ENCODE measurements at regions not wholly inside any gene's neighbourhood (a gene's known extent, or its start where the extent isn't known, plus 50 kb on each side); places are given as distances from the start of the nearest gene placed in this dataset.
A peak's percentile ranks its signal among the peaks of the same experiment; 100 is the strongest.

DNA sequence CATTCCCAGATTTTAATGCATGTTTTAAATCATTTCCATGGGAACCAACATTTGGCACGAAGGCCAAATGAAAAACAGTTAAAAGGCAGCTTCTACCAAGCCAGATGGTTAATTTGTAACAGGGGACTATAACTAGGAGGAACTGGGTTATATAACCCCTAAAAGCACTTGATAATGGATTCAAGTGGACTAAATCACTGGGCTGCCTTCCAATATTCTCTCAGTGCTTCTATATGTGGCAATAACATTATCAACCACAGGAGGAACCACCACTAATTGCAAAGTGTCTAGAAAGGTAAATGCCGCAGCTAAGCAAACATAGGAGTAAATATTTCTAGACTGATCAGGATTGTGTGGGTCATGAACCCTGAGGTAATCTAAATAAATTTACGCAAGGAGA is 391.5 kb downstream of the UBE2NL start:
- no peak overlapping the region for H3K4me3 ChIP-seq (ENCODE audit: low read length)
- no peaks in the 10 kb centered on the region for H3K4me1 ChIP-seq (ENCODE audit: control insufficient read depth, insufficient read depth, low read length)
- DNase-seq = peak; percentile 86

GRCh38 chrX:144275843-144276242 is 392.0 kb downstream of the UBE2NL start:
- DNase-seq = peak; percentile 68
- H3K4me3 ChIP-seq (ENCODE audit: low read length) = no peak overlapping the region
- H3K4me1 ChIP-seq (ENCODE audit: control insufficient read depth, insufficient read depth, low read length) = no peaks in the 10 kb centered on the region
- peak overlapping the region; percentile 6 for H3K27ac ChIP-seq (ENCODE audit: low read length)
- no peaks in the 10 kb centered on the region for H3K27me3 ChIP-seq (ENCODE audit: control insufficient read depth, insufficient read depth, low read length)
- WGBS (ENCODE audit: insufficient coverage) = 17% methylated on average over 1 of the region's 3 CpGs
- no peaks in the 10 kb centered on the region for H3K36me3 ChIP-seq (ENCODE audit: control insufficient read depth, insufficient read depth, low read length)
- H3K9me3 ChIP-seq (replicated peaks; ENCODE audit: control insufficient read depth, low read depth, low read length) = no peaks in the 10 kb centered on the region

More for the DNA sequence above, 391.5 kb downstream of the UBE2NL start:
- peak overlapping the region; percentile 6 for H3K27ac ChIP-seq (ENCODE audit: low read length)
- no peaks in the 10 kb centered on the region for H3K9me3 ChIP-seq (replicated peaks; ENCODE audit: control insufficient read depth, low read depth, low read length)
- H3K27me3 ChIP-seq (ENCODE audit: control insufficient read depth, insufficient read depth, low read length) = no peaks in the 10 kb centered on the region
- no CpG with 5 or more reads among the region's 3 CpGs for WGBS (ENCODE audit: insufficient coverage)
- no peaks in the 10 kb centered on the region for H3K36me3 ChIP-seq (ENCODE audit: control insufficient read depth, insufficient read depth, low read length)

DNA sequence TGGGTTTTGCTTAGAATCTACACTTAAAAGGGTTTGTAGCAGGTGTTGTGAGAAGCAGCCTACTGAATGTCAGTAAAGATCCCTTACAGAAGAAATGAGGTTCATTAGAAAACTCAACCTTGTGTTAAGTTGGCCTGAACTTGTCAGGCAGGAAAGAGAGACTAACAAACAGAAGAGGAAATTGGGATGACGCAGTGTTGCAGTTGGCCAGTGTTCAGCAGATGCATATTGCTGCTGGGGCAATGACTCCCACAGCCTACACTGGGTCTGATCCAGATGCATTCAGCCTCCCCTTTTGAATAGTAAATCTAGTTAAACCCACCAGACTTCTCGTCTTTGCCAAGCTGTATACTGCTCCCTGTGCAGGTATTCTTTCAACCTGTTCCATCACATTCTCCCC is 409.4 kb downstream of the UBE2NL start:
- H3K27me3 ChIP-seq (ENCODE audit: control insufficient read depth, insufficient read depth, low read length) = no peaks in the 10 kb centered on the region
- 36% methylated on average over 1 of the region's 2 CpGs for WGBS (ENCODE audit: insufficient coverage)
- no peak overlapping the region for H3K4me3 ChIP-seq (ENCODE audit: low read length)
- DNase-seq = peak; percentile 13
- H3K36me3 ChIP-seq (ENCODE audit: control insufficient read depth, insufficient read depth, low read length) = no peaks in the 10 kb centered on the region
- no peaks in the 10 kb centered on the region for H3K4me1 ChIP-seq (ENCODE audit: control insufficient read depth, insufficient read depth, low read length)
- peak overlapping the region; percentile 29 for H3K27ac ChIP-seq (ENCODE audit: low read length)
- H3K9me3 ChIP-seq (replicated peaks; ENCODE audit: control insufficient read depth, low read depth, low read length) = peaks cover 4% of the 10 kb centered on the region

- Histone ChIP-seq H3K27ac (ENCODE audit: low read length) (no peak overlapping the region), H3K36me3 (ENCODE audit: control insufficient read depth, insufficient read depth, low read length) (no peaks in the 10 kb centered on the region), H3K4me3 (ENCODE audit: low read length) (no peak overlapping the region), H3K4me1 (ENCODE audit: control insufficient read depth, insufficient read depth, low read length) (no peaks in the 10 kb centered on the region), H3K9me3 (replicated peaks; ENCODE audit: control insufficient read depth, low read depth, low read length) (no peaks in the 10 kb centered on the region), H3K27me3 (ENCODE audit: control insufficient read depth, insufficient read depth, low read length) (no peaks in the 10 kb centered on the region)
- no CpG with 5 or more reads among the region's 1 CpG for WGBS (ENCODE audit: insufficient coverage)
- peak; percentile 17 for DNase-seq
Measured at GRCh38 chrX:144295921-144296320, 412.1 kb downstream of the UBE2NL start.

DNA sequence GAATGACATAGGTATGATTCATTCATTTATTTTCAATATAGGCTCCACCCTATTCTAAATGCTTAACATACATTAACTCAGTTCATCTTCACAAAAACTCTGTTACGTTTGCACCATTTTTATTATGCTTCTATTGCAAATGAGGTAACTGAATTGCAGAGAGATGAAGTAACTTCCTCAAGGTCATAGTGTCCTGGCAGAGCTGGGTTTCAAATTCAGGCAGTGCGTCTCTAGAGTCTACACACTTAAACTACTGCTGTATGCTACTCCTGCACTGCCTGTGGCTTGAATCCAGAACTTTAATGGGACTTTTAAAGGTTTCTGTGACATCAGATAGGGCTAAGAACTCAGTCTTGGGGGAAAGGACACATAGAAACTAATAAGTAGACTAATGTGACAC is 413.4 kb downstream of the UBE2NL start:
- peak; percentile 62 for DNase-seq
- H3K4me3 ChIP-seq (ENCODE audit: low read length) = no peak overlapping the region
- no peaks in the 10 kb centered on the region for H3K9me3 ChIP-seq (replicated peaks; ENCODE audit: control insufficient read depth, low read depth, low read length)
- no peak overlapping the region for H3K27ac ChIP-seq (ENCODE audit: low read length)
- H3K27me3 ChIP-seq (ENCODE audit: control insufficient read depth, insufficient read depth, low read length) = no peaks in the 10 kb centered on the region
- no CpG with 5 or more reads among the region's 2 CpGs for WGBS (ENCODE audit: insufficient coverage)
- H3K4me1 ChIP-seq (ENCODE audit: control insufficient read depth, insufficient read depth, low read length) = no peaks in the 10 kb centered on the region
- no peaks in the 10 kb centered on the region for H3K36me3 ChIP-seq (ENCODE audit: control insufficient read depth, insufficient read depth, low read length)

DNA sequence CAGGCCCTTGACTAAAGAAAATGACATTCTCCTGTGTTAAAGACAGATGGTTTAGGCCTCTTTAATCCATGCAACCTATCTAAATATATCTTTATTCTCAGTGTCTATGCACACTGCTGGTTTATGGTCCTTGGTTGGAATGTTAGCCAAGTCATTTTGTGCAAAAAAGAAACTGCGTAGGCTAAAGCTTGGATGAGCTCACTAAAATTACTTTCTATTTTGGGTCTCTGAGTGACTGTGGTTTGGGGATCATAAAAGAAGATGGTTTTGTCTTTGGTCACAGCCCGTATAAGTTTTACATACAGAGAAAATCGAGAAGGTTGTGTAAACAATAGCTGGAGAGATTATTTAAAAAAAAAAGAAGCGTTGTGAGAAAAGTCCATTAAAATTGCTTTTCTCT is 443.6 kb downstream of the UBE2NL start:
- Histone ChIP-seq H3K9me3 (replicated peaks; ENCODE audit: control insufficient read depth, low read depth, low read length) (peaks cover 2% of the 10 kb centered on the region), H3K4me3 (ENCODE audit: low read length) (no peak overlapping the region), H3K27ac (ENCODE audit: low read length) (no peak overlapping the region), H3K27me3 (ENCODE audit: control insufficient read depth, insufficient read depth, low read length) (no peaks in the 10 kb centered on the region), H3K36me3 (ENCODE audit: control insufficient read depth, insufficient read depth, low read length) (no peaks in the 10 kb centered on the region), H3K4me1 (ENCODE audit: control insufficient read depth, insufficient read depth, low read length) (no peaks in the 10 kb centered on the region)
- 33% methylated on average over 2 of the region's 4 CpGs for WGBS (ENCODE audit: insufficient coverage)
- DNase-seq = peak; percentile 70

- no peak for DNase-seq
- Histone ChIP-seq H3K27me3 (ENCODE audit: control insufficient read depth, insufficient read depth, low read length) (no peaks in the 10 kb centered on the region), H3K27ac (ENCODE audit: low read length) (no peak overlapping the region), H3K4me1 (ENCODE audit: control insufficient read depth, insufficient read depth, low read length) (no peaks in the 10 kb centered on the region), H3K36me3 (ENCODE audit: control insufficient read depth, insufficient read depth, low read length) (no peaks in the 10 kb centered on the region), H3K9me3 (replicated peaks; ENCODE audit: control insufficient read depth, low read depth, low read length) (peaks cover 4% of the 10 kb centered on the region), H3K4me3 (ENCODE audit: low read length) (no peak overlapping the region)
- WGBS (ENCODE audit: insufficient coverage) = 73% methylated on average over 2 of the region's 4 CpGs
Measured at GRCh38 chrX:144333429-144333828, 449.6 kb downstream of the UBE2NL start.

GRCh38 chrX:144334577-144334976 is 450.7 kb downstream of the UBE2NL start:
- Histone ChIP-seq H3K4me3 (ENCODE audit: low read length) (no peak overlapping the region), H3K36me3 (ENCODE audit: control insufficient read depth, insufficient read depth, low read length) (no peaks in the 10 kb centered on the region), H3K27me3 (ENCODE audit: control insufficient read depth, insufficient read depth, low read length) (no peaks in the 10 kb centered on the region), H3K27ac (ENCODE audit: low read length) (no peak overlapping the region), H3K4me1 (ENCODE audit: control insufficient read depth, insufficient read depth, low read length) (no peaks in the 10 kb centered on the region), H3K9me3 (replicated peaks; ENCODE audit: control insufficient read depth, low read depth, low read length) (peaks cover 4% of the 10 kb centered on the region)
- no peak for DNase-seq
- 62% methylated on average over 4 of the region's 13 CpGs for WGBS (ENCODE audit: insufficient coverage)

DNA sequence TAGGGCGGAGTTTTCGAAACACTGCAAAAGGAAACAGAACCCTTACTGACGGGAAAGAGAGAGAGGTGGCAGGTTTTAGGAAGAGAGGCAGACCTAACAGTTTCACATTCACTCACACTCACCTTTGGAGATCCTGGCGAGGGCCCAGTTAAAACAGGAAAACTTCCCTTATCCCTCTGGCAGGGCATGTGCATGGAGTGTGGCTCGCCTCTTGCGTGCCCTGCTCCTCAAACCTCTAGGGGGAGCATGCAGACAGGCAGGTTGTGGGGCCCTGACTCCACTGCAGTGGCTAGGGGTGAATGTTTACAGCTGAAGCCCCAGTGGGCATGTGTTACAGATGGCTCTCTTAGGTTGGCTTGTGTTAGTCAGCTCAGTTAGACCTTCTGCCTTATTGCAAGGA is 451.5 kb downstream of the UBE2NL start:
- Histone ChIP-seq H3K27me3 (ENCODE audit: control insufficient read depth, insufficient read depth, low read length) (no peaks in the 10 kb centered on the region), H3K9me3 (replicated peaks; ENCODE audit: control insufficient read depth, low read depth, low read length) (peaks cover 4% of the 10 kb centered on the region), H3K4me3 (ENCODE audit: low read length) (no peak overlapping the region), H3K4me1 (ENCODE audit: control insufficient read depth, insufficient read depth, low read length) (no peaks in the 10 kb centered on the region), H3K36me3 (ENCODE audit: control insufficient read depth, insufficient read depth, low read length) (no peaks in the 10 kb centered on the region), H3K27ac (ENCODE audit: low read length) (no peak overlapping the region)
- DNase-seq = no peak
- WGBS (ENCODE audit: insufficient coverage) = no CpG with 5 or more reads among the region's 6 CpGs

- no peaks in the 10 kb centered on the region for H3K4me1 ChIP-seq (ENCODE audit: control insufficient read depth, insufficient read depth, low read length)
- no peak for DNase-seq
- H3K36me3 ChIP-seq (ENCODE audit: control insufficient read depth, insufficient read depth, low read length) = no peaks in the 10 kb centered on the region
- no peak overlapping the region for H3K27ac ChIP-seq (ENCODE audit: low read length)
- no peaks in the 10 kb centered on the region for H3K9me3 ChIP-seq (replicated peaks; ENCODE audit: control insufficient read depth, low read depth, low read length)
- WGBS (ENCODE audit: insufficient coverage) = 72% methylated on average over 3 of the region's 3 CpGs
- H3K27me3 ChIP-seq (ENCODE audit: control insufficient read depth, insufficient read depth, low read length) = peaks cover 2% of the 10 kb centered on the region
- H3K4me3 ChIP-seq (ENCODE audit: low read length) = no peak overlapping the region
Measured at GRCh38 chrX:144379156-144379555, 495.3 kb downstream of the UBE2NL start.

DNA sequence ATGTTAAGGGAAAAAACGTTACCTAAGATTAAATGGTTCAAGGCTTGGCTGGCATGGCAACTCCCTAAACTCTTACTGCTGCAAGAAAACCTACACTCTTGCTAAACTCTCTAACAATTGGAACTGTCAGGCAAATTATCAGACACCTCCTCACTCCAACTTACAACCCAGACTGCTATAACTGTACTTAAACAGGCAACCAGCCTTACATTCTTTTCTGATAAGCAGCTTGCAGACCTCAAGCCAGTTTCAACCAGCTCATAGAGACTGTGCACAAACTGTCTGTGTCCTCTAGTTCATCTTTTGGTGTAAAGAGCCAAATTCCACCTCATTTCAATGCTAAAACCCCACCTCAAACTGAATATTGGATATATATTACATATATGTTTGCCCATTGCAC is 504.9 kb downstream of the UBE2NL start:
- Histone ChIP-seq H3K27me3 (ENCODE audit: control insufficient read depth, insufficient read depth, low read length) (no peaks in the 10 kb centered on the region), H3K9me3 (replicated peaks; ENCODE audit: control insufficient read depth, low read depth, low read length) (no peaks in the 10 kb centered on the region), H3K4me1 (ENCODE audit: control insufficient read depth, insufficient read depth, low read length) (no peaks in the 10 kb centered on the region), H3K27ac (ENCODE audit: low read length) (no peak overlapping the region), H3K36me3 (ENCODE audit: control insufficient read depth, insufficient read depth, low read length) (no peaks in the 10 kb centered on the region), H3K4me3 (ENCODE audit: low read length) (no peak overlapping the region)
- WGBS (ENCODE audit: insufficient coverage) = 80% methylated on average over 1 of the region's 1 CpG
- no peak for DNase-seq

All from muscle of leg (tissue), 3 donors.